NAMALWA (cell line): ENCODE measurements at regions not wholly inside any gene's neighbourhood (a gene's known extent, or its start where the extent isn't known, plus 50 kb on each side); places are given as distances from the start of the nearest gene placed in this dataset.
"Not testable (repeated sequence)": the region's sequence is repeated elsewhere in the genome, so short reads cannot be mapped to it uniquely, and the experiment has no call there.

Source experiments
- DNase-seq: peaks from one replicate; pipeline ENCODE4 v3.0.0-alpha.2; 2015; ENCODE audit warnings: low spot score

GRCh38 chr11:28820296-28820989 is 712.3 kb downstream of the METTL15 start:
- no peak for DNase-seq

GRCh38 chr11:28819741-28820140 is 711.6 kb downstream of the METTL15 start:
- DNase-seq, result no peak

- no peak for DNase-seq
These were observed 706.9 kb downstream of the METTL15 start for GRCh38 chr11:28815110-28815509.

GRCh38 chr11:28808771-28809170 is 700.6 kb downstream of the METTL15 start:
- no peak for DNase-seq

DNA sequence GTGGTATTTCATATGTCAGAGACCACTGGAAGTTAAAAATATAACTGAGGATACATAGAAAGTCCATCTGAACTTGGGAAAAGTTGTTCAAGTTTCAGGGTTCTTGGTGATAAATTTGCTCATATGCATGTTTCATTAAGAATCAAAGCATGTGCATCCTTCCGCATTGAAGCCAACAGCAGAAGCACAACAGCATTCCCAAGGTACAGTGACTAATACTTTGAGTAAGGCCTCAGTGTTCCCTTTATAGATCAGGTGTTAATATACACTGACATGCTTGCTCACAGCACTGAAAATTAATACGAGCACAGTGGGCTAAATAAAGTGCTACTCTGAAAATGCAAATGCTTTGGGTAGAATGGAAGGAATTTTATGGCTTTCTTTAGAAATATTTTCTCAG is 691.1 kb downstream of the METTL15 start:
- DNase-seq, result no peak

GRCh38 chr11:28798286-28798685 is 690.1 kb downstream of the METTL15 start:
- DNase-seq, result no peak

GRCh38 chr11:28797536-28797935 is 689.3 kb downstream of the METTL15 start:
- DNase-seq, result no peak

DNA sequence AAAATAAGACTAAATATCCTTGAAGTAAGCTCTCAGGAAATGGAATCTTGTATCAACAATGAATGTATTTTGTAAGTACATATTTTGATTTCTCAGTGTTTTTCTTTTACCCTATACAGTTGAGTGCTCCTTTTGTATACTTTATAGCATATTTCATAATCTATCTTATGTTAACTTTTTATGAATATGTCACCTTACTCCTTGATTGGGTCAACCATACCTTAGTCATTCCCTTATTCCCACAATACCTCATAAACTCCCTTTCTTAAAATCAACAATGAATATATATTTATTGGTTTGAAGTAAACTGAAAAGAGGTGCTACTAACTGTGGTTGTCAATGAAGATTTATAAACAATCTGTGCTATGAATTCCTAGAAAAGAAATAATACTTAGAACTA is 686.2 kb downstream of the METTL15 start:
- DNase-seq, result no peak

- no peak for DNase-seq
These were observed 685.1 kb downstream of the METTL15 start for GRCh38 chr11:28793282-28793738.

- DNase-seq, result no peak
These were observed 684.7 kb downstream of the METTL15 start for GRCh38 chr11:28792856-28793255.

- not testable (repeated sequence) for DNase-seq
These were observed 679.7 kb downstream of the METTL15 start for GRCh38 chr11:28787897-28788296.

DNA sequence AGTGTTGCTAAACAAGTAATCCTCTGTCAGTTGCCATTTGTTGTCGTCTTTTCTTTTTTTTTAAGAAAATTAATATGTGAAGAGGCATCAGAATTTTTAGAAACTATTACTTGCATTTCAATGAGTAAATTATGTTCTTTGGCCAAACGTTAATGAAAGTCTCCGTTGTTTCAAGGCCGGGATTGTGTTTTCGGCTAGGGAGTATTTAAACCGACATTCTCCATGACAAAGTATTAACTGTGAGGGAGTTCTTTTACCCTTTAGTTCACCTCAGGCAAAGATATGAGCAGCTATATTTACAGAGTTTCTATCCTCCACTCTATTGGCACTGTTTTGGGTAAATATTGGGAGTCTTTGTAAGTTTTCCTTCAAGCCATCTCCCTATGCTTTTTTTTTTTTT is 668.9 kb downstream of the METTL15 start:
- DNase-seq, result no peak

GRCh38 chr11:28773606-28774005 is 665.4 kb downstream of the METTL15 start:
- no peak for DNase-seq

DNA sequence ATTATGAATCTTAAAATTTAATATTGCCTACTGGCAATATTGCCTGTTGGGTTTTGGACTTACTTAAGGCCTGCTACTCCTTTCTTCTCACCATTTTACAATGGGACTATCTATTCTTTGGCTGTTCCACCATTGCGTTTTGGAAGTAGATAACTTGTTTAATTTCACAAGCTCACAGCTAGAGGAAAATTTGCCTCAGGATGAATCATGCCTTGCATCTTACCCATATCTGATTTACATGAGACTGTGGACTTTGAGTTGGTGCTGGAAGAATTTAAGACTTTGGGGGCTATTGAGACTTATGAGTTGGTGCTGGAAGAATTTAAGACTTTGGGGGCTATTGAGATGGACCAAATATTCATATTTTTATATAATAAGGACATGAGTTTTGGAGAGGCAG is 662.6 kb downstream of the METTL15 start:
- no peak for DNase-seq

DNA sequence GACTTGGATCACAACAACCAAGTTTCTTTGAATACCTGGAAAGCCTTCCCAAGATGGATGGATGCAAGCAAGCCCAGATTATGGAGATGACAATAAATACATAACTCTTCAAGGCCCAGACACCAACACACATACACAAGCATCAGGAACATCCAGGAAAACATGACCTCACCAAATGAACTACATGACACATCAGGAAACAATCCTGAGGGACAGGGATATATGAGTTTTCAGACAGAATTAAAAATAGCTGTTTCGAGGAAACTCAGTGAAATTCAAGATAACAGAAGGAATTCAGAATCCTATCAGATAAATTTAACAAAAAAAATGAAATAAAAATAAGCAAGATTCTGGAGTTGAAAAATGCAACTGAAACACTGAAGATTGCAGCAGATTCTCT is 659.4 kb downstream of the METTL15 start:
- DNase-seq, result no peak

DNA sequence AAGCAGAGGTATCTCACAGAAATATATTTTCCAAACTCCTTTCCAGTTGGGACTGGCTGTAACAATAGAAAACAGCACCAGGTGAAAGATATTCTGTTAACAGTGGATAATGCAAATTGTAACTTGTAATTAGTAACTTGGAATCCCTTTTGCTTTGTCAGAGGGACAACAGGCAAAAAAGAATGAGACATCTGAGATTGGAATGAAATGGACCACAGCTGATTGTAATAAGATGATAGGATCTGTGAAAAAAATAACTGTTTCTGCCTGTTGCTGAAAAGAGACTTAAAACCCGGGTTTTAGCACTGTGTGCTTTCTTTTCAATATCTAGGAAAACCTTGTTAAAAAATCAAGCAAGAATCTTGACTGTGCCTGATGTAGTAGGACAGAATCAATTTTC is 655.7 kb downstream of the METTL15 start:
- DNase-seq, result no peak

GRCh38 chr11:28763151-28763550 is 655.0 kb downstream of the METTL15 start:
- DNase-seq, result no peak

DNA sequence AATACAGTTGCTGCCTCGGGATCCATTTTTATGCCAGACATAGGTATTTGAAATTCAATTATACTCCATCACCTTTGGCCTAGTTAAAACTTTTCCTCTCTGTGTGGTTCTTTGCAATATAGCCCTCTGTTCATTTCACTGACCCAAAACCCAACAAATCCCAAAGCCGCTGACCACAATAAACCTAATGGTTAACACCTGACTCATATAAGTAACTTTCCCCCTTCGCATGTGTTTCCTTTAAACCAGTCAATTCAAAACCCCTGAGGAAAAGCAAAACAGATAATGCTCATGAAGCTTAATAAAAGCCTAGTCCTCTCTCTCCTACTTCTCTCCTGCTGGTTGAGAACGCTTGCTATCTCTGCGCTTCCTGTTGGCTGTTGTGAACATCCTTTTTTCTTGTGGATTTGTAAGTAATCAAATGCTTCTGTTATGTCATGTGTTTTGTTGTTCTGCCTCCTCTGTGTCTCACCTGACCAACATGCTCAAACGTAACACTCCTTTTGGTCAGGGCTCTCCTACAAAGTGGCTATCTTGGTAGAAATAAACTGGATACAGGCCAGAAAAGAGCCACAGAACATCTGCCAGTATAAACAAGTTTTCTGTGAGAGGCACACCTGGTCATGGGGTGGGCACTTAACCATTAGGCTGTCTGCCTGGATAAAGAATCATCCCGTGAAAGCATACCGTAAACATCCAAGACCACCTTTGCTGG is 652.6 kb downstream of the METTL15 start:
- no peak for DNase-seq

GRCh38 chr11:28759311-28759710 is 651.1 kb downstream of the METTL15 start:
- no peak for DNase-seq

- no peak for DNase-seq
These were observed 649.7 kb downstream of the METTL15 start for GRCh38 chr11:28757725-28758515.

- no peak for DNase-seq
These were observed 648.8 kb downstream of the METTL15 start for GRCh38 chr11:28756977-28757376.

DNA sequence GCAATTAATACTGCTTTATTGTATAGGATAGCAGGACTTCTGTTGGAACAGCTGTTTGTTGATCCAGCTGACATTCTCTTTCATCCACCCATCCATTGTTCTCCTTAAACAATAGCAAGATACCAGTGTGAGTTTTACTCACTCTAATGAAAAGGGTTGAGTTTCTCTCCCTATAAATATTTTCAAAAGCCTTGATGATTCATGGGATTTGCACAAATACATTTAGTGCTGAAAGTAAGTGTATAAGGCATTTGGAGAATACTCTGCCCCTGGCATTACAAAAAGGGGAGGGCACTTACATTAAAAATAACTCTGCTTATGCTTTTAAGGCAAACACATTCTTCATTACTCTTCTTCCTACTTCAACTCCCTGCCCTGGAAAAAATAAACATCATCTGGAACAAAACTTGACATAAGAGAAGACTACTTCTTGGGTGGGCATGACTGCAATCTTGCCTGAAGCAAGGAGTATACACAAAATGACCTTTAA is 634.9 kb downstream of the METTL15 start:
- no peak for DNase-seq
